GM12864 (cell line): ENCODE measurements at regions not wholly inside any gene's neighbourhood (a gene's known extent, or its start where the extent isn't known, plus 50 kb on each side); places are given as distances from the start of the nearest gene placed in this dataset.

Experiments
- DNase-seq: peaks from one replicate; pipeline ENCODE4 v3.0.0-alpha.2; 2011; ENCODE audit warnings: low read depth
- H3K4me3 ChIP-seq: 2 replicates; pipeline ENCODE4 v1.5.1; 2011; ENCODE audit warnings: mild to moderate bottlenecking, low read depth, low read length, control low read depth
- TF ChIP-seq, protein P1 (sequence below): IDR thresholded peaks from 2 replicates; pipeline ENCODE4 v1.5.1; 2011; ENCODE audit warnings: low read depth, mild to moderate bottlenecking, moderate library complexity, low read length, control low read depth, inconsistent platforms; ENCODE audit errors: missing control alignments

DNA sequence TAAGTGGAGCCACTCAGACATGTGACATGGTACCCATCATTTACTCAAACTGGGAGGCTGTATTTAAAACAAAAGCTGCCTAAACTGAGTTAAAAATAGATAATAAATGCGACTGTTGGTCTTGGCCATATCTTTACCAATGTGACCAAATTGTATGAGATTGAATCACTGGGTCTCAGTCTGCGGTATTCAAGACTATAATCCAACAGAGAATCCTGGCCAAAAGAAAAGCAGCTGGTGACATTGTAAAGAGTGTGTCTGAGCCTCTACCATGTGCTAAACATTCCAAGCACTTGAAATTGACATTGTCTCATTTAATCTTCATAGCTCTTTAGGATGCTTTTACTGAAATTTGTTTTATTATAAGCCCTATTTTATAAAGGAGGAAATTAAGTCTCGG, 282.6 kb downstream of the ZNF608 start:
- DNase-seq, result no peak
- TF ChIP-seq, protein P1, sequence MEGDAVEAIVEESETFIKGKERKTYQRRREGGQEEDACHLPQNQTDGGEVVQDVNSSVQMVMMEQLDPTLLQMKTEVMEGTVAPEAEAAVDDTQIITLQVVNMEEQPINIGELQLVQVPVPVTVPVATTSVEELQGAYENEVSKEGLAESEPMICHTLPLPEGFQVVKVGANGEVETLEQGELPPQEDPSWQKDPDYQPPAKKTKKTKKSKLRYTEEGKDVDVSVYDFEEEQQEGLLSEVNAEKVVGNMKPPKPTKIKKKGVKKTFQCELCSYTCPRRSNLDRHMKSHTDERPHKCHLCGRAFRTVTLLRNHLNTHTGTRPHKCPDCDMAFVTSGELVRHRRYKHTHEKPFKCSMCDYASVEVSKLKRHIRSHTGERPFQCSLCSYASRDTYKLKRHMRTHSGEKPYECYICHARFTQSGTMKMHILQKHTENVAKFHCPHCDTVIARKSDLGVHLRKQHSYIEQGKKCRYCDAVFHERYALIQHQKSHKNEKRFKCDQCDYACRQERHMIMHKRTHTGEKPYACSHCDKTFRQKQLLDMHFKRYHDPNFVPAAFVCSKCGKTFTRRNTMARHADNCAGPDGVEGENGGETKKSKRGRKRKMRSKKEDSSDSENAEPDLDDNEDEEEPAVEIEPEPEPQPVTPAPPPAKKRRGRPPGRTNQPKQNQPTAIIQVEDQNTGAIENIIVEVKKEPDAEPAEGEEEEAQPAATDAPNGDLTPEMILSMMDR, result no peak
- H3K4me3 ChIP-seq, result no peak overlapping the region

DNA sequence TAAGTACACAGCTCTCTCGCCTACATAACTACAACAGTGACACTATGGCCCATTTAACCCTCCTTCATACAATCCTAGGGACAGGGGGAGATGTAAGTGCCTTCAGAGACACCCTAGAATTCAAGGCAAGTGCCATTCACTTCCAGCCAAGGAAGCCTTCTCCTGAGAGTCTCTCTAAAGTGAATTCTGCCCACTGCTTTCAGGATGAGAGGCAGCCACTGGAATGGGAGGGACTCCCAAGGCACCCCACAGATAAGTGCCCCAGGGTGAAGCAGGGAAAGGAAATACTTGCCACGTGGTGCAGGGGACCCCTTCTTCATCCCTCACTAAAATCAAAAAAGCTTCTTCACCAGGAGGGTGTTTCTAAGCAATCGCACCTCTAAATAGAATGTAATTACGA, 283.7 kb downstream of the ZNF608 start:
- TF ChIP-seq, protein P1, result no peak
- DNase-seq, result no peak
- H3K4me3 ChIP-seq, result no peak overlapping the region

DNA sequence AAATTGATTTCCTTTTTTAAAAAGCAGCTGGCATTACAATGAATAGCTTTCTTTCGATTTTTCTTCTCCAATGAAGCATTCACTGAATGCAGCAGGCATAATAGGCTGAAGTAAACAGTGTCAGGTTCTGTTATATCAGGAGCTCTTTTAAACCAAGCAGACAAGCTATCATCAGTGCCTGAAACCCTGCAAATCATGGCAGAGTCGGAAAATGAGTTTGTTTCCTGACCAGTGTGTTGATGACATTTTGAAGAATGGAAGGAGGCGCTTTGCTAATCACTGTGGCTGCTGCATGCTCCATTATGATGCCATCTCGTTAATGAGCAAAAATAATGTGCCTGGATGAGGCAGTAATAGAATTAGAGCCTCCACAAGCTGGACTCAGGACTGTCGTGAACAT, 284.5 kb downstream of the ZNF608 start:
- TF ChIP-seq, protein P1, result no peak
- H3K4me3 ChIP-seq, result no peak overlapping the region
- no peak for DNase-seq

DNA sequence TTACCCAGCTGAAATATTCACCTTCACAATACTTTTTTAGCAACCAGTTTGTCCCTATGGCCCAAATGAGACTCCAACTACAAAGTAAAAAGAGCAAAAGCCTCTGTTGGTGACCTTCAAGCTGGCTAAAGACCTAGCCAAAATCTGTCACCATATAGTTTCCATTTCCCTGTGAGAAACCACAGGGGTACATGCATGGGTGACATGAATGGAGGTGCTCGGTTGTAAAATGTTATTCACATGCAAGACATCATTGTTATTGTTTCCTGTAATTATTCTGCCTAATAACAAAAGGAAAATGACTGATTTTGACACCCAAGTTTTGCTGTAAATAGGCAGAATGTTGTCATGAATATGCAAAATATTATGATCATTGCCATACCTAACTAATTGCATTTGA, 285.3 kb downstream of the ZNF608 start:
- TF ChIP-seq, protein P1, result no peak
- no peak overlapping the region for H3K4me3 ChIP-seq
- no peak for DNase-seq

DNA sequence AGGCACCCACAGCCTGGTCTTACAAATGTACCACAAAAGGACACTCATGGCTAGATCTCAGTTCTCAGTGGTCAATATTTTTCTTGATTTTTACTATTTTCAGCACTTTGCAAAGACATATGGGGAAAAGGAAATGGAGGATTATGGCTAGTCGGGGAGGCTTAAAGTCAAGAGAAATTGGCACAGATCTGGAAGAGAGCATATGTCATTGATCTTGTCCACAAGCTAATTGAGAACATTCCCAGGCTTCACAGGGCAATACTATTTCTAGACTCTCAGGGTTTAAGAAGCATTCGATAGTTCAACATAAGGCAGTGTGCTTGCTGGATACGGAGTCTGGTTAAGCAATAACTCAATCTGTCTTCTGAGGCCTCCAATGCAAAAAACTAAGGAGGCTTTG, 285.8 kb downstream of the ZNF608 start:
- no peak for DNase-seq
- TF ChIP-seq, protein P1, result no peak
- H3K4me3 ChIP-seq, result no peak overlapping the region

DNA sequence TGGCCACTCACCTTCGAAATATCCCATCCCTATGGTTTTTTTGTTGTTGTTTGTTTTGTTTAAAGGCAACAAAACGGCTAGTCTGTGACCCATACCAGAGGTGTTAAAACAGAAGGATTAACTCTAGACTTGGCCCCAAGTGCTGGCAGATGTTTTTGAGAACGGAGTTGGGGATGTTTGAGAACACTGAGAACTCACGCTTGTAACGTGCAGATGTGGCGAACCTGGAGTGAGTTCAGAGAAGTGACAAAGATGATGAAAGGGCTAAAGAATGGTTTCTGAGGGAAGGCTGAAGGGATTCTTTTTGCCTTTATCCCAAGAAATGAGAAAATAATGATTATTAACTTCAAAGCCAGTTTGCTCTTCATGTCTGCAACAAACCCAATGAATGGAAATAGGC, 286.5 kb downstream of the ZNF608 start:
- TF ChIP-seq, protein P1, result no peak

DNA sequence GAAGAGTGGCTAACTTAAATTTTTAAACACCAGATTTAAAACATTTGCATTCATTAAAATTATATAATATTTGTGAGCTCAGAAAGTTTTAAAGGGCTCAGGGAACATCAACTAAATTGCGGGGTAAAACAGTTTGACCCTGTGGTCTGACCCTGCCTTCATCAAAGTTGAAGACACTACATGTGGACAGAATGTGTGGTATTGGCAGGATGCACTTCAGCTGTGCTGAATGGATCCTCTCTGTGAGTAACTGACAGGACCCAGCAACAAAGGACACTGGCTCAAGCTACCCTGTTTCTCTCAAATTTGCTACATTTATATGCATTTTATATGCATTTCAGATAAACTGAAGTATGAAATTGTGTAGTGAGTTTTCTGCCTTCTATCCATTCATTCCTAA, 288.5 kb downstream of the ZNF608 start:
- DNase-seq, result no peak
- TF ChIP-seq, protein P1, result no peak
- no peak overlapping the region for H3K4me3 ChIP-seq

More for the DNA sequence above, 286.5 kb downstream of the ZNF608 start:
- no peak for DNase-seq
- H3K4me3 ChIP-seq, result no peak overlapping the region
